HG02588 (cell line): ENCODE measurements at regions not wholly inside any gene's neighbourhood (a gene's known extent, or its start where the extent isn't known, plus 50 kb on each side); places are given as distances from the start of the nearest gene placed in this dataset.
"Not testable (repeated sequence)": the region's sequence is repeated elsewhere in the genome, so short reads cannot be mapped to it uniquely, and the experiment has no call there.

ENCODE experiments used
- ATAC-seq: cut with Tn5 transposase; IDR thresholded peaks from one replicate; pipeline ENCODE4 v1.9.1; 2021; ENCODE audit warnings: mild to moderate bottlenecking, moderate library complexity; ENCODE audit not compliant: unreplicated experiment

- no peak for ATAC-seq
Observed at GRCh38 chrX:46234775-46235174, 310.4 kb downstream of the ZNF674 start.

GRCh38 chrX:46228389-46228788, 316.8 kb downstream of the ZNF674 start:
- no peak for ATAC-seq

- ATAC-seq: no peak
Observed at GRCh38 chrX:46226422-46226821, 318.8 kb downstream of the ZNF674 start.

- ATAC-seq: not testable (repeated sequence)
Observed at GRCh38 chrX:46223499-46223898, 321.7 kb downstream of the ZNF674 start.

- no peak for ATAC-seq
Observed at GRCh38 chrX:46220822-46221221, 324.4 kb downstream of the ZNF674 start.

- no peak for ATAC-seq
Observed at GRCh38 chrX:46218373-46218772, 326.8 kb downstream of the ZNF674 start.

- no peak for ATAC-seq
Observed at GRCh38 chrX:46216406-46216805, 328.8 kb downstream of the ZNF674 start.

GRCh38 chrX:46211079-46211478, 334.1 kb downstream of the ZNF674 start:
- ATAC-seq: no peak

GRCh38 chrX:46209768-46210167, 335.5 kb downstream of the ZNF674 start:
- no peak for ATAC-seq

- ATAC-seq: no peak
Observed at GRCh38 chrX:46209037-46209436, 336.2 kb downstream of the ZNF674 start.

- no peak for ATAC-seq
Observed at GRCh38 chrX:46208225-46208854, 336.9 kb downstream of the ZNF674 start.

- ATAC-seq: no peak
Observed at GRCh38 chrX:46204721-46205422, 340.3 kb downstream of the ZNF674 start.

- no peak for ATAC-seq
Observed at GRCh38 chrX:46202733-46203514, 342.3 kb downstream of the ZNF674 start.

GRCh38 chrX:46200413-46200812, 344.8 kb downstream of the ZNF674 start:
- no peak for ATAC-seq

- ATAC-seq: no peak
Observed at GRCh38 chrX:46198858-46199257, 346.4 kb downstream of the ZNF674 start.

GRCh38 chrX:46186811-46187106, 358.5 kb downstream of the ZNF674 start:
- not testable (repeated sequence) for ATAC-seq

- no peak for ATAC-seq
Observed at GRCh38 chrX:46185923-46186810, 359.1 kb downstream of the ZNF674 start.

GRCh38 chrX:46184749-46185148, 360.5 kb downstream of the ZNF674 start:
- ATAC-seq: no peak

- peak; percentile 94 for ATAC-seq
Observed at GRCh38 chrX:46180258-46180687, 364.9 kb downstream of the ZNF674 start.

- ATAC-seq: no peak
Observed at GRCh38 chrX:46179748-46180147, 365.5 kb downstream of the ZNF674 start.

- no peak for ATAC-seq
Observed at GRCh38 chrX:46178763-46179162, 366.5 kb downstream of the ZNF674 start.
